ENCODE measurements at regions not wholly inside any gene's neighbourhood (a gene's known extent, or its start where the extent isn't known, plus 50 kb on each side); places are given as distances from the start of the nearest gene placed in this dataset.

- TF ChIP-seq CTCF (conservative IDR thresholded peaks at IDR 0.05 in 1 of 2, IDR thresholded peaks at IDR 0.05 in 1 of 2; ENCODE audit: extremely low read depth in 1 of 2, insufficient read depth in 1 of 2, low read depth in 1 of 2, low read length in 2 of 2) (no peak), EZH2 (IDR thresholded peaks at IDR 0.05; ENCODE audit: borderline replicate concordance, low read length) (no peak)
These were observed 785.3 kb downstream of the TRHDE start for GRCh38 chr12:73057428-73057827.
